ENCODE measurements at regions not wholly inside any gene's neighbourhood (a gene's known extent, or its start where the extent isn't known, plus 50 kb on each side); places are given as distances from the start of the nearest gene placed in this dataset.

DNA sequence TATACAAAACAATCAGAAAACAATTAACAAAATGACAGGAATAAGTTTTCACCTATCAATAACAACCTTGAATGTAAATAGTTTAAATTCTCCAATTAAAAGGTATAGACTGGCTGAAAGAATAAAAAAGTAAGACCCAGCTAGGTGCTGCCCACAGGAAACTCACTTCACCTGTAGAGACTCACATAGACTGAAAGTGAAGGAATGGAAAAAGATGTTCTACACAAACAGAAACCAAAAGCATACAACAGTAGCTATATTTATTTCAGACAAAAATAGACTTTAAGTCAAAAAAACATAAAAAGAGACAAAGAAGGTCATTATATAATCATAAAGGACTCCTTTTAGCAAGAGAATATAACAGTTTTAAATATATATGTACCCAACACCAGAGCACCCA is 152.4 kb upstream of the PWP1 start:
- TF ChIP-seq, protein P1, sequence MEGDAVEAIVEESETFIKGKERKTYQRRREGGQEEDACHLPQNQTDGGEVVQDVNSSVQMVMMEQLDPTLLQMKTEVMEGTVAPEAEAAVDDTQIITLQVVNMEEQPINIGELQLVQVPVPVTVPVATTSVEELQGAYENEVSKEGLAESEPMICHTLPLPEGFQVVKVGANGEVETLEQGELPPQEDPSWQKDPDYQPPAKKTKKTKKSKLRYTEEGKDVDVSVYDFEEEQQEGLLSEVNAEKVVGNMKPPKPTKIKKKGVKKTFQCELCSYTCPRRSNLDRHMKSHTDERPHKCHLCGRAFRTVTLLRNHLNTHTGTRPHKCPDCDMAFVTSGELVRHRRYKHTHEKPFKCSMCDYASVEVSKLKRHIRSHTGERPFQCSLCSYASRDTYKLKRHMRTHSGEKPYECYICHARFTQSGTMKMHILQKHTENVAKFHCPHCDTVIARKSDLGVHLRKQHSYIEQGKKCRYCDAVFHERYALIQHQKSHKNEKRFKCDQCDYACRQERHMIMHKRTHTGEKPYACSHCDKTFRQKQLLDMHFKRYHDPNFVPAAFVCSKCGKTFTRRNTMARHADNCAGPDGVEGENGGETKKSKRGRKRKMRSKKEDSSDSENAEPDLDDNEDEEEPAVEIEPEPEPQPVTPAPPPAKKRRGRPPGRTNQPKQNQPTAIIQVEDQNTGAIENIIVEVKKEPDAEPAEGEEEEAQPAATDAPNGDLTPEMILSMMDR (tag by site-specific recombination; IDR thresholded peaks at IDR 0.05), result no peak
- no peak for TF ChIP-seq ZNF335 (tag by site-specific recombination; conservative IDR thresholded peaks at IDR 0.05)
- no peak for TF ChIP-seq ZBTB7A (tag by site-specific recombination; IDR thresholded peaks at IDR 0.05; ENCODE audit: low read depth)
- TF ChIP-seq, protein P2, sequence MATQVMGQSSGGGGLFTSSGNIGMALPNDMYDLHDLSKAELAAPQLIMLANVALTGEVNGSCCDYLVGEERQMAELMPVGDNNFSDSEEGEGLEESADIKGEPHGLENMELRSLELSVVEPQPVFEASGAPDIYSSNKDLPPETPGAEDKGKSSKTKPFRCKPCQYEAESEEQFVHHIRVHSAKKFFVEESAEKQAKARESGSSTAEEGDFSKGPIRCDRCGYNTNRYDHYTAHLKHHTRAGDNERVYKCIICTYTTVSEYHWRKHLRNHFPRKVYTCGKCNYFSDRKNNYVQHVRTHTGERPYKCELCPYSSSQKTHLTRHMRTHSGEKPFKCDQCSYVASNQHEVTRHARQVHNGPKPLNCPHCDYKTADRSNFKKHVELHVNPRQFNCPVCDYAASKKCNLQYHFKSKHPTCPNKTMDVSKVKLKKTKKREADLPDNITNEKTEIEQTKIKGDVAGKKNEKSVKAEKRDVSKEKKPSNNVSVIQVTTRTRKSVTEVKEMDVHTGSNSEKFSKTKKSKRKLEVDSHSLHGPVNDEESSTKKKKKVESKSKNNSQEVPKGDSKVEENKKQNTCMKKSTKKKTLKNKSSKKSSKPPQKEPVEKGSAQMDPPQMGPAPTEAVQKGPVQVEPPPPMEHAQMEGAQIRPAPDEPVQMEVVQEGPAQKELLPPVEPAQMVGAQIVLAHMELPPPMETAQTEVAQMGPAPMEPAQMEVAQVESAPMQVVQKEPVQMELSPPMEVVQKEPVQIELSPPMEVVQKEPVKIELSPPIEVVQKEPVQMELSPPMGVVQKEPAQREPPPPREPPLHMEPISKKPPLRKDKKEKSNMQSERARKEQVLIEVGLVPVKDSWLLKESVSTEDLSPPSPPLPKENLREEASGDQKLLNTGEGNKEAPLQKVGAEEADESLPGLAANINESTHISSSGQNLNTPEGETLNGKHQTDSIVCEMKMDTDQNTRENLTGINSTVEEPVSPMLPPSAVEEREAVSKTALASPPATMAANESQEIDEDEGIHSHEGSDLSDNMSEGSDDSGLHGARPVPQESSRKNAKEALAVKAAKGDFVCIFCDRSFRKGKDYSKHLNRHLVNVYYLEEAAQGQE (tag by site-specific recombination; IDR thresholded peaks at IDR 0.05), result no peak
- TF ChIP-seq ZNF394 (tag by site-specific recombination; IDR thresholded peaks at IDR 0.05; ENCODE audit: borderline replicate concordance), result no peak
